ENCODE measurements at regions not wholly inside any gene's neighbourhood (a gene's known extent, or its start where the extent isn't known, plus 50 kb on each side); places are given as distances from the start of the nearest gene placed in this dataset.

- no peak for TF ChIP-seq CTCF (conservative IDR thresholded peaks at IDR 0.05; ENCODE audit: low read length)
- TF ChIP-seq EZH2phosphoT487 (IDR thresholded peaks at IDR 0.05; ENCODE audit: borderline replicate concordance): no peak
These were observed 406.5 kb upstream of the MON1B start for GRCh38 chr16:76784530-76784929.
